GM18868 (cell line): ENCODE measurements at regions not wholly inside any gene's neighbourhood (a gene's known extent, or its start where the extent isn't known, plus 50 kb on each side); places are given as distances from the start of the nearest gene placed in this dataset.
A peak's percentile ranks its signal among the peaks of the same experiment; 100 is the strongest.
"Not testable (repeated sequence)": the region's sequence is repeated elsewhere in the genome, so short reads cannot be mapped to it uniquely, and the experiment has no call there.

Experiments used
- ATAC-seq: cut with Tn5 transposase; IDR thresholded peaks from one replicate; pipeline ENCODE4 v1.9.1; 2021; ENCODE audit warnings: mild to moderate bottlenecking, moderate library complexity; ENCODE audit not compliant: unreplicated experiment

DNA sequence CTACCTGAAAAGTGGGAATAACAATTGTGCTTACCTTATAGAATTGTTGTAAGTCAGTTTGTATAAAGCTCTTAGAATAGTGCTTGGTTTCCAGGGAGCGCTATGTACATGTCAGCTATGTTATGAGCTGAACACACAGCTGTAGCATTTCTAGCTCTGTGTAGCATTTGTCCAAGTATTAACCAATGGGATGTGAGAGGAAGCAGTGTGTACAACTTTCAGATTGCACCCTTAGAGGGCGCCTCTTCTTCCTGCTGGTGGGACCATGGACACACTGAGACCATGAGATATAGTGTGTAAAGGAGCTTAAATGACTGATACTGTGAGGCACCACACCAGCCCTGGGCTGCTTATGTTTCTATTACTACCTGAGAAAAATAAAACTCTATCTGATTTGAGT is 380.2 kb downstream of the LNPK start:
- peak; percentile 42 for ATAC-seq

DNA sequence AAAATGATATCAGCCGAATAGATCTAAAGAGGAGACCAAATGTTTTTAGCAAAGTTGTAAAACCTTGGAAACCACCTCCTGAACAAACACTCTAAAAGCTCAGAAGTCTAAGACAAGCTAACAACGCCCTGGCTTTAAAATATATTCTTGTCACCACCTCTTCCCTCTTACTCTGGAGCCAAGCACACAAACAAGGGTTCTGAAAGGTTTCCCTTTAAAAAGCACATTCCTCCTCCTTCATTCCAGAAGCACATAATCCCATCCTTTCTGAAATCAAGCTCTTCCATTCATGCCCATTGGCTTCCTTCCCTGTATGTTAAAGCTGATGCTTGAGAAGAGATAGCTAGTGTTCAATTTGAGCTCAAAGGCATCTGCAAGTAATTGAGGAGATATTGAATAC is 382.0 kb downstream of the LNPK start:
- no peak for ATAC-seq

DNA sequence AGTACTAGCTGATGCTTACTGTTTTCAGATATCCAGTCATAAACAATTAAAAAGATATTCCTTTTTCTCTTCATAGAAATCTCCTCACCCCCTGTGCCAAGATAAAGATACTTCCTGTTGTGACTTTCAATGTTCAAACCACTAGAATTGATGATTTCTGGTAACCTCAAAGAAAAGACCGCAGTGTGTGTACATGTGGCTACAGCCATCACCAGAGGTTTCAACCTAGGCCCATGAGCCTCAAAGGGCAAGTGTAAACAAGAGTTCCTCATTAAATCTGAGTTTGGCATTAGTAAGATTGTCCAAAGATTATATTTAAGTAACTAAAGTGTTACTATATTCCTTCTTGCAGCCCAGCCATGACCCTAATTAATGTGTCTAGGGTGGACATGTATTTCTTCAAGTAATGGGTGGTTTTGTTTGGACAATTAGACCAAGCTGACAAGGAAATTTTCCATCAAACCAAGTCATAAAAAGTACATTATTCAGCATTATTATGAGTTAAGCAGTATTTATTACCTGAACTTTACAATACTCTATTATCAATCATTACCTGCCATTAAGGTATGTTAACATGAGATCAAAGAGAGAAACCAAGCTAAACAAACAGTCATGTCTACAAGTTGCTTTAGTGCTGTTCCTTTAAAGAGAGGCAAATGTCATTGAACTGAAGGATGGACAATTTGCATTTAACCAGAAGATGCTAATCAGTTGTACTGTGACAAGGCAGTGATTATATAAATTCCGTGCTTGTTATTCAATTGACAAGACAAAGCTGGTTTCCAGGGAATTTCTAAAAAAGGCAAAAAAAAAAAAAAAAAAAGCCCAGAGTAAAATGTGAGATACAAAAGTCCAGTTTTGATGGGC is 382.7 kb downstream of the LNPK start:
- no peak for ATAC-seq

DNA sequence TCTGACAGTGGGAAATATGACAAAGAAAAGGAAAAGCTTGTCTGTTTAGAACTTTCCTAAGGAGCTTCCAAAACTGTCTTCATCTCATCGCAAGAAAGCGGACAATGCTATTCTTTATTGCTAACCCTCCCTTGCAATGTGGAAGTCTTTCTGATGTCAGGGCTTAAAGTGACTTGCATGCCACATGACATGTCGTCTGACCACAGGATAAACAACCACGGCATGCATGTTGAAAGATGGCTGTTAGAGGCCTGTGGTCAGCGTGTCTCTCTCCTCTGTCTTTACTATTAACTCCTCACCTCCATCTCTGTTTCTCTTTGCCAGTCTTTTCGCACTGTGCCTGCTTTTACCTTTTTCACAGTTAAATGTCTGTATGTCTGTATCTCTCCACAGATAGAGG is 389.8 kb downstream of the LNPK start:
- no peak for ATAC-seq

DNA sequence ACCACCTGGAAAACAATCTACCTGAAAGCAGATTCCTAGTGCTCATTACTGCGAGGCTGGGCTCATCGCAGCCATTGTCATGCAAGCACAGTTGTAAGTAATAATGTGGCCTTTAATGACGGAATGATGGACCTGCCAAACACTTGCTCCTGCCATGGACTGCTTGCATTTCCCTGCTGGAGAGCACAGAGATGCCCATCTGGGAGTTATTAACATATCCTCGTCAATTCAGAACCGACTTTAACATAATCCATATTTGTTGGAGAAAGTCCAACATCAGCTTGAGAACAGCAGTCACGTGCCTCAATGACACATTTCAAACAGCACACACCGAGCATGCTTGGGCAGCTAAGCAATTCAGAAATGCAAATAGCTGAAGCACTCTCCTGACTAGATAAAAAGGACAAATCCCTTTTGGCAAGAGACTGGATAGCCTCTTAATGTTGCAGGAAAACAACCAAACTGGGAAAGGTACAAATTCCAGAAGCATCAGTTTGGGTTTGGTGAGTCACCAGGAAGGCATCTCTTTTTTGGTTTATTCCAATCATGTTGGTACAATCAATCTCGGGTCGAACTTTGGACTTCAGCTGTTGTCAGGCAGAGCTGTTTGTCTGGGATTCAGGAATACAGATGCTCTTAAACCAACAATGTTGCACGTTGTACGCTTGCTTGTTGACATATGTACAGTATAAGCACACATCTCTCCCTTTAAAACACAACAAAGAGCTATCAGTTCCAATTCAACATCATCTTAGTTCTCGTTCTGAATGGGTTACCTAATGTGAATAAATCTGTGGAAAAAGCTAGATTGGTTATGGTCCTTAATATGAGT is 395.8 kb downstream of the LNPK start:
- ATAC-seq = no peak

DNA sequence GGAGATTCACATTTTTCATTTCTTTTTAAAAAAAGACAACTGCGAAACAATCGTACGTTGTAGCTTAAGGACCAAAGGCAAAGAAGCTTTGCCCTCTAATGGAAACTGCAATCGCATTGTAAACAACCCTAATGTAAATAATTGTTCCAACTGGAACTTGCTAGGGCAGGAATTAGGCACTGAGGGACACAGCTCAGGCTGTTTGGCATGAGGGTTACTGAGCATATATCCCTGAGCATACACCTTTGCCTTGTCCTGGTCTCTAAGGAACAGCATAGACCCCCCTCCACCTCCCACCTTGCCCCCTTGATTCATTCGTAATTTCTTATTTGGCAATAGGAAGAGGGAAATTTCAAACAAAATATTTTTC is 396.4 kb downstream of the LNPK start:
- ATAC-seq = no peak

DNA sequence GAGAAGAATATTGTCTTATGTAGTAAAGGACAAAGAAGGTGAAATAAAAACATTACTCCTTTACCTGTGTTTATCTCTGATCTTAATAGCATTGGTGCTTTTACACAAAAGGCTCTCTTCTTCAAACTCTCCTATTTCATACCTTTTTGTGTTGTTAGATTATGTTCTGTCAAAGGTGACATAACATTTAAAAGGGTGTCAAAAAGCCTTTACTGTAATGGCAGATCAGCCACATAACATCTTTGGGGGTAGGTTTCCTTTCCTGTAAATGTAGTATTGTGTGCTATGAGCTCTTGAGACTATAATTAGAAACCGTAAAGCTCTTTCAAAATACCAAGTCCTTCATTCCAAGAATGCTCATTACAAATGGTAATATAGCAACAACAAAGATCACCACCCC is 400.1 kb downstream of the LNPK start:
- no peak for ATAC-seq

DNA sequence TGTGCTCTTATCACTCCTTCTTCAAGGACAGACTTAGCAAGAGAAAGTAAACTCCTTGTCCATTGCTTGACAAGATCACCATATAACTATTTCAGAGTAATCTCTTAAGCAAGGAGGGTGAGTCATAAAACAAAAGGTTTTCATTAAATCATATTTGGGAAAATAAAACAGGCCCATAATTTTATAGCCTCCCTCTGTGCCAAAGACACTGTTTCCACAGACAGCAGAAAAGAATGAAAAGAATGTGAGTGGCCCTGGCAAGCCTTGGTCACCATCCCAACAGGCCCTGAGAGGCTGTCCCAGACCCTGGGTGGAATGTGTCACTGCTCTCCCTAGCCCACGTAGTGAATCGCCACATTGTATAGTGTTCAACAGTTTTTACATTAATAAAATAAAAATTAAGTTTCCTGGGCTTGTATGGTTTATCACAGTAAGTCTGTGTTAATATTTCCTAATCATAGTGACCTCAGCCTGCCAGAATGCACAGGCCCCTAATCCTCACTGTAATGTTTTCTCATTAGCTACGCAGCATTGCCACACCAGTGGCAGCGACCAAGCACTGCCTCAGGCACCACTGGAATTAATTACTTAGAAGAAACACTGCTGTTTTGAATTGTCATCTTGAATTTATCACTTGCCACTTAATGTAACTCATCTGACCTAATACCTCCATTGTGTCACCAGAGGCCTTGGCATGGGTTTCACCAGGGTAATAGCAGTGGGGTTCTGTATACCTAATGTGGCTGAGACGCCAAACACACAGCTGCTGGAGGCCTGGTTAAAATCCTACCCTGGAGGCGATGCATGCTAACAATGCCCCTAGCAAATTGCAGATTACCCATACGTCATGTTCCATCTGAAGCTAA is 401.9 kb downstream of the LNPK start:
- no peak for ATAC-seq

DNA sequence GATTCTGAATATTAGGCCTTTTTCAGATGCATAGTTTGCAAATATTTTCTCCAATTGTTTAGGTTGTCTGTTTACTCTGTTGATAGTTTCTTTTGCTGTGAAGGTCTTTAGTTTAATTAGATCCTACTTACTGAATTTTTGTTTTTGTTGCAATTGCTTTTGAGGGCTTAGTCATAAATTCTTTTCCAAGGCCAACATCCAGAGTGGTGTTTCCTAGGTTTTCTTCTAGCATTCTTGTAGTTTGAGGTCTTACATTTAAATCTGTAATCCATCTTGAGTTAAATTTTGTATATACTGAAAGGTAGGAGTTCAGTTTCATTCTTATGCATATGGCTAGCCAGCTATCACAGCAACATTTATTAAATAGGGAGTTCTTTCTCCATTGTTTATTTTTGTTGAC is 404.8 kb downstream of the LNPK start:
- ATAC-seq = no peak

DNA sequence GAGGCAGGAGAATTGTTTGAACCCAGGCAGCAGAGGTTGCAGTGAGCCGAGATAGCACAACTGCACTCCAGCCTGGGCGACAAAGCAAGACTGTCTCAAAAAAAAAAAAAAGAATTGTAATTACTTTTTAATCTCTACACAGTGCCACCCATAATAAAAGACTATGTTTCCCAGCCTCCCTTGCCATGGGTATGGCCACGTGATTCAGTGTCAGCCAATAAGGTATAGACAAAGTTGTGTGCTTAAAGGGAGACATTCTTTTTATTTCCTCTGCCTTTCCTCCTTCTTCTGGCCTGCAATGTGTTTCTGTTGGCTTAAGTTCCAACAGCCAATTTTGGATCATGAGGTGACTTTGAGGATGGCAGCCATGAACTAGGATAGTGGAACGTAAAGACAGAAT is 406.9 kb downstream of the LNPK start:
- ATAC-seq = no peak

DNA sequence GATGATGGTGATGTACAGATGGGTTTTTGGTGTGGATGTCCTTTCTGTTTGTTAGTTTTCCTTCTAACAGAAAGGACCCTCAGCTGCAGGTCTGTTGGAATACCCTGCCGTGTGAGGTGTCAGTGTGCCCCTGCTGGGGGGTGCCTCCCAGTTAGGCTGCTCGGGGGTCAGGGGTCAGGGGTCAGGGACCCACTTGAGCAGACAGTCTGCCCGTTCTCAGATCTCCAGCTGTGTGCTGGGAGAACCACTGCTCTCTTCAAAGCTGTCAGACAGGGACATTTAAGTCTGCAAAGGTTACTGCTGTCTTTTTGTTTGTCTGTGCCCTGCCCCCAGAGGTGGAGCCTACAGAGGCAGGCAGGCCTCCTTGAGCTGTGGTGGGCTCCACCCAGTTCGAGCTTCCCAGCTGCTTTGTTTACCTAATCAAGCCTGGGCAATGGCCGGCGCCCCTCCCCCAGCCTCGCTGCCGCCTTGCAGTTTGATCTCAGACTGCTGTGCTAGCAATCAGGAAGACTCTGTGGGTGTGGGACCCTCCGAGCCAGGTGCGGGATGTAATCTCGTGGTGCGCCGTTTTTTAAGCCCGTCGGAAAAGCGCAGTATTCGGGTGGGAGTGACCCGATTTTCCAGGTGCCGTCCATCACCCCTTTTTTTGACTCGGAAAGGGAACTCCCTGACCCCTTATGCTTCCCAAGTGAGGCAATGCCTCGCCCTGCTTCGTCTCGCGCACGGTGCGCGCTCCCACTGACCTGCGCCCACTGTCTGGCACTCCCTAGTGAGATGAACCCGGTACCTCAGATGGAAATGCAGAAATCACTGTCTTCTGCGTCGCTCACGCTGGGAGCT is 408.2 kb downstream of the LNPK start:
- not testable (repeated sequence) for ATAC-seq

DNA sequence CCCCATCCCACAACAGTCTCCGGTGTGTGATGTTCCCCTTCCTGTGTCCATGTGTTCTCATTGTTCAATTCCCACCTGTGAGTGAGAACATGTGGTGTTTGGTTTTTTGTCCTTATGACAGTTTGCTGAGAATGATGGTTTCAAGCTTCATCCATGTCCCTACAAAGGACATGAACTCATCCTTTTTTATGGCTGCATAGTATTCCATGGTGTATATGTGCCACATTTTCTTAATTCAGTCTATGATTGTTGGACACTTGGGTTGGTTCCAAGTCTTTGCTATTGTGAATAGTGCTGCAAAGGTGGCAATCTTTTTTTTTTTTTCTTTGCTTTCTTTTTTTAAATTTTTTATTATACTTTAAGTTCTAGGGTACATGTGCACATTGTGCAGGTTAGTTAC is 406.7 kb upstream of the ATP5MC3 start:
- not testable (repeated sequence) for ATAC-seq

DNA sequence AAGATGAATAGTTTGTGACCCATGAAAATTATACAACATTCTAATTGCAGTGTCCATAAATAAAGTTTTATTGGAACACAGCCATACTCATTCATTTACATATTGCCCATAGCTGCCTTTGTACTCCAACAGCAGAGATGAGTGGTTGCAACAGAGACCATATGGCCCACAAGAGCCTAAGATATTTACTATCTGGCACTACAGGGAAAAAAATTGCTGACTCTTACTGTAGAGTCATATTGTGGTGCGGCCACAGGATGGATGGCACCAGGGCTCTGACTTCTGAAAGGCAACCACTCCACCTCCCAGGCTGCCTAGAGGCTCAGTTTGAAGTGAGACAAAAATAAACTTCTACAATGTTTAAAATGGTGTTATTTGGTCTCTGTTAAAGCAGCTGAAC is 404.0 kb upstream of the ATP5MC3 start:
- no peak for ATAC-seq

DNA sequence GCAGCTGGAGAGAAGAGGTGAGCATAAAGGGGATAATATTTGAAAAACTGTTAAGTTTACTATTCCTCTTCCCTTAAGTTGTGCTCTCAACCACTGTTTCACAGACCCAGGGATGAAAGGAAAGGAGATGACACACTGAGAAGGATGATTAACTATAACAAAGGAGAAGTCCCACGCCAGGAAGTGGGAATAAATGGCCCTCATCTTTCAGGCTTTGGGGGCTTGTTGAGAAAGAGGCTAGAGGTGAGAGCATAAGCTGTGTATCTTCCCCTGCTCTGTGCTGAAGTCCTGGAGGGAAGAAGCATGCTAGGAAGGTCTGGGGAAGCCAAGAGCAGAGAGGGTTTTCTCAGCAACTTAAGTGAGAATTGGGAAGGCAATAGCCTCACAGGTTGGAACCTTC is 399.1 kb upstream of the ATP5MC3 start:
- no peak for ATAC-seq

DNA sequence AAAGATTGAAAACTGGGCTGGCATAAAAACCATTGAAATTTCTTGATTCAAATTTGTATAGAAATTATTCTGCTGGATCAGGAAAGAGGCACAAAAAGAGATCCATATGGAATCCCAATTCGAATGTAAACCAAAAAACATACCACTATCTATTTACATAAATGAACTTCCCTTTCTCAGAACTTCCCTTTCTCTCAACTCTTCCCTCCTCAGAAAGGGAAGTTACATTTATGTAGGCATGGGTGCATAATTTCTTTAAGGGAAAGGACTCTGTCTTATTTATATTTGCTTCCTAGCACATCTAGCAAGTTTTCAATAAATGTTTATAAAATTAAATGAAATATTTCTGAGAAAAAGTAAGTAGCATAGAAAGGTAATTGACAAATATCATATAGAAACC is 398.1 kb upstream of the ATP5MC3 start:
- ATAC-seq = no peak

DNA sequence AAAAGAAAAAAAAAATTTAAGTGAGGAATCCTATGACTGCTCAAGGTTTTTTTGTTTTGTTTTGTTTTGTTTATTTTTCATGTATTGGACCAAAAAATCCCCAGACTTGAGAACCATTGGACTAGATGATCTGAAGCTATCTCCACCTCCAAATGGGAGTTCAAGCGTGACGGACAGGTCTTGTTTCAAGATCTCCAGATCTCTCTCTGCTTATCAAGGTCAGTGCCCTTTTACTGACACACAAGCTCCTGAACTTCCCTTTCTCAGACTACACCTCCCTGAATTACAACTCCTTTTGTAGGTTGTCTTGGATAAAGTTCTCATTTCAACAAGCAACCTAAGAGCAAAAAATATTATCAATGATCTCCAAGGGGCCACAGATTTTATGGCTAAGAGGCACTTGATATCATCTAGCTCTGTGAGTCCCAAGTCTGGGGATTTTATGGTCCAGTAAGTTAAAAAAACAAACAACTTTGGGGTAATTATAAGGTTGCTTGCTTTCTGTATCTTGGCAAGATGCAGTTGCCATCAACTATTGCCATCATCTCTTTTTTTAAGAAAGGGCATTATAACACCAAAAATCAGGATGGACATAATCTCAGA is 396.0 kb upstream of the ATP5MC3 start:
- no peak for ATAC-seq

DNA sequence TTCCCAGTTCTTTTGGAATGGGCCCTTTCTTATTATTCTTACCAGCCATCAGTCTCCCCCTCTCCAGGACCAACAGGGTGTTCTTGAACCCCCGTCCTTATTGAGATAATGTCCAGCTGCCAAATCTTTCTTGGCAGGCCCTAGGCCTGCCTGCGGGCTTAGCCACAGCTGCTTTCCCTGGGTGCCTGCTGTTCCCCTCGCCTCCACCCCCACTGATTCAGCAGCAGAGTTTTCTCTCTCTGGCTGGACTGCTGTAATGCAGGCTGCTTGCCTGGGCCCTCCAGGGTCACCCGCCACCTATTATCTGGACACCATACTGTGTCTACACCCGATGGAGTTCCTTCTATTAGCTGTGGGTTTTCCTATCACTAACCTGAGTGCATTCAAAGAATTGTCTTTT is 395.4 kb upstream of the ATP5MC3 start:
- ATAC-seq = no peak

DNA sequence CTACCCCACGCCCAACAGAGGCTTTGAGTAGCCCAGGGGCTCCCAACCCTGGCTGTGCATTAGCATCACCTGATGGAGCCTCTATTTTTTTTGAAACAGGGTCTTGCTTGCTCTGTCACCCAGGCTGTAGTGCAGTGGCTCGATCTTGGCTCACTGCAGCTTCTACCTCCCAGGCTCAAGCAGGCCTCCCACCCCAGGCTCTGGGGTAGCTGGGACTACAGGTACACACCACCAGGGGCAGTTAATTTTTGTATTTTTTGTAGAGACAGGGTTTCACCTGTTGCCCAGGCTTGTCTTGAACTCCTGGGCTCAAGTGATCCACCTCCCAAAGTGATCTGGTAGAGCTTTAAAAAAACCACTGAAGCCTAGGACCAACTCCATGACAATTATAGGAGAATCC is 394.8 kb upstream of the ATP5MC3 start:
- ATAC-seq = no peak

DNA sequence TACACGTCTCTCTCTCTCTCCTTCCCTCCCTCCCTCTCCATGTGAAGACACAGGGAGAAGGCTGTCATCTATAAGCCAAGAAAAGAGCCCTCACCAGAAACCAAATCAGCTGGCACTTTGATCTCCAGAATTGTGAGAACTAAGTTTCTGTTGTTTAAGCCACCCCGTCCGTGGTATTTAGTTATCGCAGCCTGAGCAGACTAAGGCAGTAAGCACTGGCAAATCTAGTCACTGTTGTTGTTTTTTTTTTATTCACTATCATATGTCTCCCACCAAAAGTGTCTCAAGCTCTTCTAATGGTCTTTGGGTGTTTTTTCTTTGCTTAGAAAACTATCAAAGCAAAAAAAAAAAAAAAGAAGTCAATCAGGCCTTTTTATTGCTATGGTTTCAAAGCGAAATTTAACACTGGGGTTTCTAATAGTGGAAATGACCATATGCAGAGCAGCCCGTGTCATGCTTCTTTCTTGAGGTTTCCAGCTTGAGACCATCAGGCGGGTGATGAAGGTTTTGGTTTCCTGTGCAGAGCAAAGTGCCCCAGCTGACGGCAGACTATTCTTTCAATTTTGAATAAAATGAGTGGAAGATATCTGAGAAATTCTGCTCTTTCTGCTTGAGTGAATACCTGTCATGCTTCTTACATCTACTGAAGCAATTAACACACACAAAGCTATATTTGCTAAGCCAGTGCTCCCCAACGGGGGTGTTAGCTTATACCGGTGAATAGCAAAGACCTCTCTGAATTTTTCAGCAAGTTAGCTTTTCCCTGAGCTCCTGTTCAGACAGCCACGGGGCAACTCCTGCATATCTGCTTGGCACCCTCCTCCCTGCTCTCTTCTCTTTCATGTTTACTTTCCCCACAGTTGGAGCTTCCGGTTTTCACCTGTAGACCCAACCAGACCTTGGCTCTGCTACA is 394.1 kb upstream of the ATP5MC3 start:
- ATAC-seq = peak; percentile 90
